ENCODE measurements at regions not wholly inside any gene's neighbourhood (a gene's known extent, or its start where the extent isn't known, plus 50 kb on each side); places are given as distances from the start of the nearest gene placed in this dataset.
"Not testable (repeated sequence)": the region's sequence is repeated elsewhere in the genome, so short reads cannot be mapped to it uniquely, and the experiment has no call there.

DNA sequence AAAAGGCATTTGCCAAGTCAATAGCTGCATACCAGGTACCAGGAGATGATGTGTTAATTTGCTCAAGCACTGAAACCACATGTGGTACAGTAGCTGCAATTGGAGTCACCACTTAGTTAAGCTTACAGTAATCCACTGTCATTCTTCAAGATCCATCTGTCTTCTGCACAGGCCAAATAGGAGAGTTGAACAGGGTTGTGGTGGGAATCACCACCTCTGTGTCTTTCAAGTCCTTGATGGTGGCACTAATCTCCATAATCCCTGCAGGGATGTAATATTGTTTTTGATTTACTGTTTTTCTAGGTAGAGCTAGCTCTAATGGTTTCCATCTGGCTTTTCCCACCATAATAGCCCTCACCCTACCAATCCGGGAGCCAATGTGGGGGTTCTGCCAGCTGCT, 91.9 kb downstream of the FCRL5 start:
- no peak for DNase-seq

GRCh38 chr1:157457279-157457678, 95.0 kb downstream of the FCRL5 start:
- no peak for DNase-seq

DNA sequence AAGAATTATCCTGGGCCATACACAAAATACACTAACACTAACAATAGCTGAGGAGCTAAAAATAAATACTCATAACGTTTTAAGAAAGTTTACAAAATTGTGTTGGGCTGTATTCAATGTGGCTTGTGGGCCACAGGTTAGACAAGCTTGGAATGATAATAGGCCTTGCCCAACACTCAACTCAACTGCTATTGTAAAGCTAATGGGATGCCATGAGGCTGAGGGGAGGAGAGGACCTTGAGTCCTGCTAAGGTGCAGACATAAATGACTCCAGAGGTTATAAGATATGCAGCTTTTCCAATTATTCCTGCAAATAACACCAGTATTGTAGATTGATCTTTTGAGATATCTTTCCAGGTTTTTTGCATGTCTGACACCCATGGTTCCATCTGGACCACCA, 97.0 kb downstream of the FCRL5 start:
- no peak for DNase-seq

DNA sequence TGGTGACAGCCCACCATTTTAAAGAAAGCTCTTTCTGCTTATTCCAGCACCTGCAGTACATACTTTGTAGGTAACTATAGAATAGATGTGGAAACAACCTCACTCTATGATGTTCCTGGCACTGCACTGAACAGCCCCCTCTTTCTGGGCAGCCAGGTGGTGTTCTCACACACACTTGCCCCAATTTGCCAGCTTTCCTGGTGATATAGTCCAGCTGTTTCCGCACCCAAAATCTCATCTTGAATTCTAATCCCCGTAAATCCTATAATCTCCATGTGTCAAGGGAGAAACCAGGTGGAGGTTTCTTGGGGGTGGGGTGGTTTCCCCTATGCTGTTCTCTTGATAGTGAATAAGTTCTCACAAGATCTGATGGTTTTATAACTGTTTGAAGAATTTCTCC, 102.2 kb downstream of the FCRL5 start:
- no peak for DNase-seq

GRCh38 chr1:157448636-157449035, 103.7 kb downstream of the FCRL5 start:
- no peak for DNase-seq

GRCh38 chr1:157446356-157446755, 106.0 kb downstream of the FCRL5 start:
- not testable (repeated sequence) for DNase-seq

DNA sequence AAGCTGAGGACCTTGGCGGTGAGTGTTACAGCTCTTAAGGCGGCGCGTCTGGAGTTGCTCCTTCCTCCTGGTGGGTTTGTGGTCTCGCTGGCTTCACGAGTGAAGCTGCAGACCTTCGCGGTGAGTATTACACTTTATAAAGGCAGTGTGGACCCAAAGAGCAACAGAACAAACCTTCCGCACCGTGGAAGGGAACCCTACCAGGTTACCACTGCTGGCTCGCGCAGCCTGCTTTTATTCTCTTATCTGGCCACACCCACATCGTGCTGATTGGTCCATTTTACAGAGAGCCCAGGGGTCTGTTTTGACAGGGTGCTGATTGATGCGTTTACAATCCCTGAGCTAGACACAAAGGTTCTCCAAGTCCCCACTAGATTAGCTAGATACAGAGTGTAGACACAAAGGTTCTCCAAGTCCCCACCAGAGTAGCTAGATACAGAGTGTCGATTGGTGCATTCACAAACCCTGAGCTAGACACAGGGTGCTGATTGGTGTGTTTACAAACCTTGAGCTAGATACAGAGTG, 106.6 kb downstream of the FCRL5 start:
- not testable (repeated sequence) for DNase-seq

GRCh38 chr1:157442065-157442464, 110.2 kb downstream of the FCRL5 start:
- no peak for DNase-seq

- no peak for DNase-seq
Observed at GRCh38 chr1:157439302-157439954, 112.9 kb downstream of the FCRL5 start.

GRCh38 chr1:157438613-157439012, 113.7 kb downstream of the FCRL5 start:
- DNase-seq = no peak

DNA sequence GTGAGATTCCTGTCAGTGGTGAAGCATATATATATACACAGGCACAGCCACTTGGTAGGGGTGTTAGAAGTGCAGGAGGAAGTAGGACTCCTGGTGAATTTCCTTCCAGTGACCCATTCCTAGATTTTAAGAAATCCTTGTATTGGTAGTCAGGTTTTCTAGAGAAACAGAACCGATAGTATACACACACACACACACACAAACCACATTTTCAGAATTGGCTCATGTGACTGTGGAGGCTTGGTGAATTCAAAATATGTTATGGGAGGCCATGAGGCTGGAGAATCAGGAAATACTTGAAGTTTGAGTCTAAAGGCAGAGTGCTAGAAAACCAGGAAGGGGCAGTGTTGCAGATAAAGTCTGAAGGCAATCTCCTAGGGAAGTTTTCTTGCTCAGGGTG, 114.2 kb downstream of the FCRL5 start:
- no peak for DNase-seq

DNA sequence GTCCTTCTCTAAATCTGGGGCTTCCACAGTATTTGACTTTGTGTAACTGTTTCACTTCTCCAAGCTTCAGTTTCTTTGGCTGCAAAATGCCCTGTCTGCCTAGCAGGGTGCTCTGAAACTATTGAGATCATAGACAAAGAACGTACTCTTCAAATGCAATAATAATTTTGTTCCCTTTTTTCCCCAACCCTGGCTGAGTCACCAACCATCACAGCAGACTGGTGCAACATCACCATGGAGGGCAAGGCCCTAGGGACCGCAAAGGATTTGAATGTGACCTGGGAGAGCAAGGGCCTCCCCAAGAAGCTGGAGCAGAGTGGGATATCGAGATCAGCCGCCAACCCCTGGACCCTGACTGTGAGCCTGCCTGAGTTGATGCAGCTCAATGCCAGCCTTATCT, 115.0 kb downstream of the FCRL5 start:
- DNase-seq = no peak

- DNase-seq = no peak
Observed at GRCh38 chr1:157431751-157432150, 120.6 kb downstream of the FCRL5 start.

DNA sequence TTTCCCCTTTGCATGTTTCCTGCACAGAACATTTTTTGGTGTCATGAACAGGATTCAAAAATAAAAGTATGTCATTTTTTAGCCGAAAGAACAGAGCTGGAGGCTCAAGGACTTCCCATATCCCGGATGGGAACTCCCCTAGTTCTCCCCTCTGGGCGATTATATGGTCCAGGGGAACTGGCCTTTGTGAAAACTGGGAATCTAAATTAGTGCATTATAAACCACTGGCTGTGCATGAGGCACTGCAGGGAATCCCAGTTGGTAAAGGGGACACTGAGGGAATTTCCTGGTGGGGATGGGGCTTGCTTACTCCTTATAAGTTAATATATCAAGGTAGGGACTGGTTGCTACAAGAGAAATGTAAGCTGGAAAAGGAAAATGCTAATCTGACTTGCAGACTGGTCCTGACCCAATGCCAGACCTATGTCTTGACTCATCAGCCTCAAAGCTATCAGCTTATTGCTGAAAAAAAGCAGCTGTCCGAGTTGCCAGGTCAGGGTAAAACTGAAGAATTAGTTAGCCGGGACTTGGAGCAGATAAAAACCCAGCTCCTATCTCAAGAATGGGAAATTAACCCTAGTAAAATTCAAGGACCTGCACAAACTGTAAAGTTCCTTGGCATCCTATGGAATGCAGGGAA, 122.6 kb downstream of the FCRL5 start:
- no peak for DNase-seq

- DNase-seq = not testable (repeated sequence)
Observed at GRCh38 chr1:157423764-157424163, 128.6 kb downstream of the FCRL5 start.

DNA sequence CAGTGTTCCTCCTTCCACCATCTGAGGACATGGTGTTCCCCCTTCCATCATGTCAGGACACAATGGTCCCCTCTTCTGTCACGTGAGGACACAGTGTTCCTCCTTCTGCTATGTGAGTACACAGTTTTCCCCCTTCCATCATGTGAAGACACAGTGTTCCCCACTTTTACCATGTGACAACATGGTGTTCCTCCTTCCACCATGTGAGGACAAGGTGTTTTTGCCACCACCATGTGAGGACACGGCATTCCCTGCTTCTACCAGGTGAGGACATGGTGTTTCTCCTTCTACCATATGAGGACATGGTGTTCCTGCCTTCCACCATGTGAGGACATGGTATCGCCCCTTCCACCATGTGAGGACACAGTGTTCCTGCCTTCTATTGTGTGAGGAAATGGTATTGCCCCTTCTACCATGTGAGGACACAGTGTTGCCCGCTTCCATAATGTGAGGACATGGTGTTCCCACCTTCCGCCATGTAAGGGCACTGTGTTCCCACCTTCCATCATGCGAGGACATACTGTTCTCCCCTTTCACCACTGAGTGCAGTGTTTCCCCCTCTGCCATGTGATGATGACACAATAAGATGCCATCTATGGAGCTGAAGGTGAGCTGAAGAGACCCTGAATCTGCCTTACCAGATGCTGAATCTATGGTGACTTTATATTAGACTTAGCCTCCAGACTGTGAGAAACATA, 132.3 kb downstream of the FCRL5 start:
- DNase-seq = no peak

DNA sequence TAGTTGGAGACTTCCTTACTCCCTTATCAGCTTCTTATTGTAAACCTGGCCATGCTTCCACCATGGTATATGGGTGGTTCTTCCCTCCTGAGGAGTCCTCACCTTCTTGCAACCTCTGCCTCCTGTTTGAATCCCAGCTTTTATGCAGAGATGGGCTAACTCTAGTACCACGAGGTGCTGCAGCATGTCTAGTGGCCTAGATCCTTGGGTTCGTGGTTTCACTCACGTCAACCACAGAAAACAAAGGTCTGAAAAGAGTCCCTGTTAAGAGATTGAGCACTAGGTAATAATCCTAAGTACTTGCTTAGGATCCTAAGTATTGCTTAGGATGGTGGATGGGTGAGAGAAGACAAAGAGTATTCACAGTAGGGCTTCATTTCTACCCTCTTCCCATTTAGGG, 133.7 kb downstream of the FCRL5 start:
- DNase-seq = no peak

- DNase-seq = no peak
Observed at GRCh38 chr1:157418231-157418630, 134.1 kb downstream of the FCRL5 start.

- DNase-seq = no peak
Observed at GRCh38 chr1:157415661-157416060, 136.7 kb downstream of the FCRL5 start.

DNA sequence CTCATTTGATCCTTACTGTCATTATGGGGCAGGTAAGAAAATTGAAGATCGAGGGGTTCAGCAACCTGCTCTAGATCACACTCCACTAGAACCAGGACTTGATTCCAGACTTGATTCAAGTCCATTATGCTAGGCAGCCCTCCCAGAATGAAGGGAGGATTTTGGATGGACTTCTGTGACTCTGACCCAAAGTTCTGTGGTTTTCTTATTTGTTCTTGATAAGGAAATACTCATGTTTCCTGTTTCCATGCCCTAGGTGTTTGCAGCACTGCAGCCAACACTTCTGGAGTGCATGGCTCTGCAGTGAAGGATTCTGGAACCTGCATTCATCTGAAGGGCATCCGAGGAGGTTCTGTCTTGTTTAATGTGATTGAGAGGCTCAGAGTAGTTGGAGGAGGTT, 140.0 kb downstream of the FCRL5 start:
- DNase-seq = no peak

DNA sequence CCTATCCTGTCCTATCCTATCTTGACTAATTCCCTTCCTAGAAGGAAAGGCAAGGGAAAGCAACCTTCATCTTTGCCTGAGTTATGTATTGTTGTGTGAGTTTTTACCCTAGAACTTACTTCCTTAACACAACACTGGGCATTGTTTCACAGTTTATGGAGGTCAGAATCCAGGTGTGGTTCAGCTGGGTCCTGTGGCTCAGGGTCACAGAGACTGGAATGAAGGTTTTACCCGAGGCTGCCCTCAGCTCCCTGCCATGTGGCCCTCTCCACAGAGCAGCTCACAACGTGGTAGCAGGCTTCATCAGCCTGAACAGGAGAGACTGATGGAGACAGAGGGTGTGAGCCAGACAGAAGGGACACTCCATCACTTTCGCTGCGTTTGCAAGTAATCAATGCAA, 140.5 kb downstream of the FCRL5 start:
- DNase-seq = no peak

GRCh38 chr1:157411064-157411463, 141.3 kb downstream of the FCRL5 start:
- DNase-seq = no peak

DNA sequence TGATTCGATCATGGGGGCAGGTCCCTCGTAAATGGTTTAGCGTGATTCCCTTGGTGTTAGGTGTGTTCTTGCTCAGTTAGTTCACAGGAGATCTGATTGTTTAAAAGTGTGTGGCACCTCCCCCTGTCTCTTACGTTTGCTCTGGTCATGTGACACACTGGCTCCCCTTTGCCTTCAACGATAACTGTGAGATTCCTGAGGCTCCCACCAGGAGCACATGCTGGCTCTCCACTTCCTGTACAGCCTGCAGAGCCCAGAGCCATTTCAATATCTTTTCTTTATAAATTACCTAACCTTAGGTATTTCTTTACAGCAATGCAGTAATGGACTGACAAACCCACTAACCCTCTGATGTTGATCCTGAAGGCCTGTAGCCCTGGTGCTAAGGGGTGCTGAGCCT, 141.9 kb downstream of the FCRL5 start:
- DNase-seq = no peak

GRCh38 chr1:157409927-157410326, 142.4 kb downstream of the FCRL5 start:
- no peak for DNase-seq
